DND-41 (cell line): ENCODE measurements at regions not wholly inside any gene's neighbourhood (a gene's known extent, or its start where the extent isn't known, plus 50 kb on each side); places are given as distances from the start of the nearest gene placed in this dataset.

Experiments
- ATAC-seq: fragments of 200-7000 bp; cut with Tn5 transposase; 3 replicates; pipeline ENCODE4 v1.9.1; 2021; ENCODE audit warnings: low read depth; ENCODE audit not compliant: insufficient read depth
- DNase-seq: peaks from one replicate; pipeline ENCODE4 v3.0.0-alpha.2; 2020
- H2AFZ ChIP-seq: 2 replicates; pipeline ENCODE4 v1.6.0; 2012; ENCODE audit warnings: low read depth, low read length
- H3K27ac ChIP-seq: 2 replicates; pipeline ENCODE4 v1.5.1; 2012; ENCODE audit warnings: low read length, inconsistent platforms
- H3K27me3 ChIP-seq: fragments of 200-600 bp; sonication (generic); 2 replicates; pipeline ENCODE4 v1.6.0; 2012; ENCODE audit warnings: low read length, mild to moderate bottlenecking, inconsistent platforms; ENCODE audit not compliant: insufficient read depth, poor library complexity
- H3K36me3 ChIP-seq: 2 replicates; pipeline ENCODE4 v1.5.1; 2012; ENCODE audit warnings: low read length, inconsistent platforms; ENCODE audit not compliant: insufficient read depth
- H3K4me1 ChIP-seq: 2 replicates; pipeline ENCODE4 v1.5.1; 2012; ENCODE audit warnings: mild to moderate bottlenecking, low read length; ENCODE audit not compliant: insufficient read depth
- H3K4me2 ChIP-seq: 2 replicates; pipeline ENCODE4 v1.6.0; 2012; ENCODE audit warnings: mild to moderate bottlenecking, moderate library complexity, low read length, inconsistent platforms; ENCODE audit not compliant: insufficient read depth
- H3K4me3 ChIP-seq, 2 experiments: fragments of 200-600 bp in 1 of 2; shearing (Covaris generic) in 1 of 2; 2 replicates each; pipeline ENCODE4 v1.5.1; 2012 to 2016; ENCODE audit warnings: inconsistent platforms in 2 of 2, low read length in 2 of 2, mild to moderate bottlenecking in 2 of 2, low read depth in 1 of 2, moderate library complexity in 1 of 2
- H3K79me2 ChIP-seq: 2 replicates; pipeline ENCODE4 v1.6.0; 2012; ENCODE audit warnings: low read length, inconsistent platforms; ENCODE audit not compliant: insufficient read depth
- H3K9ac ChIP-seq: 2 replicates; pipeline ENCODE4 v1.6.0; 2012; ENCODE audit warnings: low read depth, mild to moderate bottlenecking, inconsistent platforms, low read length, moderate library complexity
- H3K9me3 ChIP-seq: 2 replicates; pipeline ENCODE4 v1.5.1; 2012; ENCODE audit warnings: low read length, moderate library complexity, mild to moderate bottlenecking, inconsistent platforms; ENCODE audit not compliant: insufficient read depth, severe bottlenecking
- H4K20me1 ChIP-seq: 2 replicates; pipeline ENCODE4 v1.6.0; 2012; ENCODE audit warnings: low read length; ENCODE audit not compliant: insufficient read depth
- EZH2 ChIP-seq: IDR thresholded peaks from 3 replicates; pipeline ENCODE4 v1.6.1; 2012; ENCODE audit warnings: borderline replicate concordance, low read depth, mild to moderate bottlenecking, moderate library complexity, low read length, inconsistent platforms; ENCODE audit not compliant: severe bottlenecking
- TF ChIP-seq, protein P1 (sequence below): IDR thresholded peaks from 2 replicates; pipeline ENCODE4 v1.5.1; 2012; ENCODE audit warnings: borderline replicate concordance, low read length, moderate library complexity, mild to moderate bottlenecking; ENCODE audit not compliant: poor library complexity, severe bottlenecking; ENCODE audit errors: extremely low read depth

DNA sequence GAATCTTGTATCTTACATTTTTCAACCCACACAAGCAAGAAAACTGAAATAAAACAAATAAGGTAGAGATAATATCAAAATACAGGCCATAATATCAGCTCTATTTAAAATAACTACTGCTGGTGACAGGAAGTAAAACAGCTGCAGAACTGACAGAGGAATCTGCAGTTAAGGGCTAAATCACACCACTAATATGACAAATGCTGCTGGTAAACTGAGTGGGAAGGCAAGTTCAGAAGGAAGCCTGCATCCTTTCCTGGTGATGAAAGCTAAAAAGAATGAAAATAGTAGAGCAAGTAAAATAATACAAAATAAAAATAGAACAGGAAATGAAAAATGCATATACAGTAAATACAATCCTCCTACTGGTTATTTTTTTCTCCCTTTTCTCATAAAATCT lies 1293.7 kb upstream of the C9orf72 start:
- no peaks in the 10 kb centered on the region for H3K79me2 ChIP-seq
- ATAC-seq (no peak), DNase-seq (no peak)
- H3K9me3 ChIP-seq, result no peaks in the 10 kb centered on the region
- H3K9ac ChIP-seq, result no peak overlapping the region
- no peak for TF ChIP-seq EZH2
- TF ChIP-seq, protein P1, sequence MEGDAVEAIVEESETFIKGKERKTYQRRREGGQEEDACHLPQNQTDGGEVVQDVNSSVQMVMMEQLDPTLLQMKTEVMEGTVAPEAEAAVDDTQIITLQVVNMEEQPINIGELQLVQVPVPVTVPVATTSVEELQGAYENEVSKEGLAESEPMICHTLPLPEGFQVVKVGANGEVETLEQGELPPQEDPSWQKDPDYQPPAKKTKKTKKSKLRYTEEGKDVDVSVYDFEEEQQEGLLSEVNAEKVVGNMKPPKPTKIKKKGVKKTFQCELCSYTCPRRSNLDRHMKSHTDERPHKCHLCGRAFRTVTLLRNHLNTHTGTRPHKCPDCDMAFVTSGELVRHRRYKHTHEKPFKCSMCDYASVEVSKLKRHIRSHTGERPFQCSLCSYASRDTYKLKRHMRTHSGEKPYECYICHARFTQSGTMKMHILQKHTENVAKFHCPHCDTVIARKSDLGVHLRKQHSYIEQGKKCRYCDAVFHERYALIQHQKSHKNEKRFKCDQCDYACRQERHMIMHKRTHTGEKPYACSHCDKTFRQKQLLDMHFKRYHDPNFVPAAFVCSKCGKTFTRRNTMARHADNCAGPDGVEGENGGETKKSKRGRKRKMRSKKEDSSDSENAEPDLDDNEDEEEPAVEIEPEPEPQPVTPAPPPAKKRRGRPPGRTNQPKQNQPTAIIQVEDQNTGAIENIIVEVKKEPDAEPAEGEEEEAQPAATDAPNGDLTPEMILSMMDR, result no peak
- no peaks in the 10 kb centered on the region for H3K27me3 ChIP-seq
- H3K4me3 ChIP-seq, result no peak overlapping the region
- no peak overlapping the region for H3K4me2 ChIP-seq
- no peak overlapping the region for H2AFZ ChIP-seq
- no peaks in the 10 kb centered on the region for H3K36me3 ChIP-seq
- no peaks in the 10 kb centered on the region for H3K4me1 ChIP-seq
- H3K27ac ChIP-seq, result no peak overlapping the region
- H4K20me1 ChIP-seq, result no peaks in the 10 kb centered on the region

DNA sequence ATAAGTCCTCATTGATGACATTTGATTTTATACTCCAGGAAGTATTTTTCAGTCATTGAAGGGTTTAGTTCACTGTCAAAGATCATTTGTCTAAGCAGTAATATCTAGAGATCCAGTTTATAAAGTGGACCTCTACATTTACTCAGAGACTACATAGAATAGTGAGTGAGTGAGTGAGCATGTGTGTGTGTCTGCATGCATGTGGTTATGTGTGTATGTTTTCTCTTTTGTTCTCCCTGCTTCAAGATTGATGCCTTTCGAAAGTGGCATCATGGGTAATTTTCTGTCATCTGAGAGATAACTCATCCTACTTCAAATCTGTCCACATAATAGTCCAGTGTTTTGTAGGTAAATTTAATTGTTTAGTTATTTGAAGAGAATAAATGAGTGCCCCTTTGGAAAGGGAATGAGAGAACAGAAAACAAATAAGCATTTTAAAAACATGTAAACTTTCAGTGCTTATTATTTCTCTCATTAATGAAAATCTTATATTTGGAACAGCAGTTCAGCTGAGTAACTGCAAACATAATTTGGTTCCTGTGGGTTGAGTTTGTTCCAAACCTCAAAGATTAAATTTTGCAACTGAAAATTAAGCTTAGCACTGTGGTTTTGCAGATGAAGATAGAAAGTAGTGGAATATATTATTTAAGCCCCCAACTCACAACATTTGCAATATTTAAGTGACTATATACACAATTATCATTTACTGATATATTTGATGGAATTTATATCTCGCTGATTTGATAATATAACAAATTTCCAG lies 1295.1 kb upstream of the C9orf72 start:
- Histone ChIP-seq H3K27ac (no peak overlapping the region), H3K9me3 (no peaks in the 10 kb centered on the region), H3K36me3 (no peaks in the 10 kb centered on the region), H3K4me2 (no peak overlapping the region), H3K4me3 (no peak overlapping the region), H3K79me2 (no peaks in the 10 kb centered on the region), H3K9ac (no peak overlapping the region), H2AFZ (no peak overlapping the region), H3K4me1 (no peaks in the 10 kb centered on the region), H4K20me1 (no peaks in the 10 kb centered on the region), H3K27me3 (no peaks in the 10 kb centered on the region)
- no peak for DNase-seq
- TF ChIP-seq, protein P1, result no peak
- no peak for TF ChIP-seq EZH2
- no peak for ATAC-seq

DNA sequence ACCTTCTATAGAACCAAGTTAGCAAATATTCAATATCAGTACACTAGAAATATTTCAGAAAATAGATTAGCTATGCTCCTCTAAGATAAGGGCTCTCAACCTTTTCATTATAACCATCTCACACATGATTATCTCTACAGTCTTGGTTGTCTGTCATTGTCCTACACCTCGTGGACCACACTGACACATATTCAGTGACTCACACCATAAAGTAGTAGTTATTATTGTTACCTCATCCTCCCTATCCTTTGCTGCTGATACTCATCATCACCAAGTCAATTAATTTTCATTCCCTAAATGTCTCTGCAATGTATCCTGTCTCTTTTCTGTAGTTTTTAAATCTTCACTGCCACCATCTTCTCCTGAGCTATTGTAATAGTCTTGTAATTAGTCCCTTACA lies 1309.2 kb upstream of the C9orf72 start:
- no peak for ATAC-seq
- no peak overlapping the region for H3K27ac ChIP-seq
- no peaks in the 10 kb centered on the region for H3K27me3 ChIP-seq
- H3K4me1 ChIP-seq, result no peaks in the 10 kb centered on the region
- TF ChIP-seq EZH2, result no peak
- TF ChIP-seq, protein P1, result no peak
- H3K4me2 ChIP-seq, result no peak overlapping the region
- no peaks in the 10 kb centered on the region for H3K79me2 ChIP-seq
- no peak overlapping the region for H3K4me3 ChIP-seq
- DNase-seq, result no peak
- H3K9ac ChIP-seq, result no peak overlapping the region
- H2AFZ ChIP-seq, result no peak overlapping the region
- H4K20me1 ChIP-seq, result no peaks in the 10 kb centered on the region
- no peaks in the 10 kb centered on the region for H3K36me3 ChIP-seq
- H3K9me3 ChIP-seq, result no peaks in the 10 kb centered on the region

DNA sequence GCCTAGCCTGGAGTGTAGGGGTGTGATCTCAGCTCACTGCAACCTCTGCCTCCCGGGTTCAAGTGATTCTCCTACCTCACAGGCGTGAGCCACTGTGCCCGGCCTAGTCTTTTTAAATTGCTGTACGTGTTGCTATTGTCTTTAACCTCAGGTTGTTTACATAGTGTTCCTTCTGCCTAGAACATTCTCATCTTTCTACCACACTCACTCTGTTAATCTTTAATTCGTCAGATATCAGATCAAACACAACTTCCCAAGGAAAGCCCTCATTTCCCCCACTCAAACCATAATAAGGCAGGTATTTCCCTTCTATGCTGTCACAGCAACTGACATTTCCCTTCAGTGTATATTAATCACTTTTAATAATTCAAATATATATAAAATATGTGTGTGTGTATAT lies 1310.0 kb upstream of the C9orf72 start:
- H4K20me1 ChIP-seq, result no peaks in the 10 kb centered on the region
- H3K9me3 ChIP-seq, result no peaks in the 10 kb centered on the region
- H3K27me3 ChIP-seq, result no peaks in the 10 kb centered on the region
- no peak overlapping the region for H2AFZ ChIP-seq
- TF ChIP-seq, protein P1, result no peak
- TF ChIP-seq EZH2, result no peak
- no peak overlapping the region for H3K4me3 ChIP-seq
- ATAC-seq, result no peak
- no peaks in the 10 kb centered on the region for H3K79me2 ChIP-seq
- no peak overlapping the region for H3K27ac ChIP-seq
- H3K36me3 ChIP-seq, result no peaks in the 10 kb centered on the region
- H3K4me1 ChIP-seq, result no peaks in the 10 kb centered on the region
- no peak overlapping the region for H3K9ac ChIP-seq
- H3K4me2 ChIP-seq, result no peak overlapping the region
- DNase-seq, result no peak
